ENCODE measurements at regions not wholly inside any gene's neighbourhood (a gene's known extent, or its start where the extent isn't known, plus 50 kb on each side); places are given as distances from the start of the nearest gene placed in this dataset.
"Not testable (repeated sequence)": the region's sequence is repeated elsewhere in the genome, so short reads cannot be mapped to it uniquely, and the experiment has no call there.

GRCh38 chr5:118551716-118552115 is 436.6 kb downstream of the DTWD2 start:
- no peak for DNase-seq

- no peak for DNase-seq
These were observed 437.3 kb downstream of the DTWD2 start for GRCh38 chr5:118551031-118551430.

GRCh38 chr5:118548761-118549720 is 439.3 kb downstream of the DTWD2 start:
- no peak for DNase-seq

- DNase-seq = no peak
These were observed 442.9 kb downstream of the DTWD2 start for GRCh38 chr5:118545470-118545869.

- no peak for DNase-seq
These were observed 443.4 kb downstream of the DTWD2 start for GRCh38 chr5:118544887-118545449.

GRCh38 chr5:118533923-118534322 is 454.4 kb downstream of the DTWD2 start:
- no peak for DNase-seq

GRCh38 chr5:118533156-118533555 is 455.2 kb downstream of the DTWD2 start:
- DNase-seq = no peak

GRCh38 chr5:118531276-118531675 is 457.1 kb downstream of the DTWD2 start:
- no peak for DNase-seq

GRCh38 chr5:118529361-118530144 is 458.8 kb downstream of the DTWD2 start:
- DNase-seq = no peak

- DNase-seq = no peak
These were observed 465.7 kb downstream of the DTWD2 start for GRCh38 chr5:118522626-118523025.

- DNase-seq = no peak
These were observed 467.5 kb downstream of the DTWD2 start for GRCh38 chr5:118520771-118521415.

- no peak for DNase-seq
These were observed 468.9 kb downstream of the DTWD2 start for GRCh38 chr5:118519466-118519865.

GRCh38 chr5:118518720-118519119 is 469.6 kb downstream of the DTWD2 start:
- no peak for DNase-seq

GRCh38 chr5:118511846-118512245 is 476.5 kb downstream of the DTWD2 start:
- no peak for DNase-seq

GRCh38 chr5:118506217-118506852 is 482.0 kb downstream of the DTWD2 start:
- no peak for DNase-seq

GRCh38 chr5:118502232-118502631 is 486.1 kb downstream of the DTWD2 start:
- not testable (repeated sequence) for DNase-seq

- DNase-seq = no peak
These were observed 497.0 kb downstream of the DTWD2 start for GRCh38 chr5:118491351-118491750.

GRCh38 chr5:118486647-118487225 is 501.6 kb downstream of the DTWD2 start:
- no peak for DNase-seq

GRCh38 chr5:118479285-118479684 is 509.1 kb downstream of the DTWD2 start:
- DNase-seq = no peak

- DNase-seq = no peak
These were observed 509.5 kb downstream of the DTWD2 start for GRCh38 chr5:118478852-118479251.

GRCh38 chr5:118468085-118468484 is 520.3 kb downstream of the DTWD2 start:
- no peak for DNase-seq

- no peak for DNase-seq
These were observed 521.2 kb downstream of the DTWD2 start for GRCh38 chr5:118467103-118467502.

All from T-helper 9 cell (primary cell).